ENCODE measurements at regions not wholly inside any gene's neighbourhood (a gene's known extent, or its start where the extent isn't known, plus 50 kb on each side); places are given as distances from the start of the nearest gene placed in this dataset.

GRCh38 chr7:12905671-12906070, 218.2 kb downstream of the ARL4A start:
- TF ChIP-seq POLR2AphosphoS5 (IDR thresholded peaks at IDR 0.05; ENCODE audit: low read depth) (no peak), CTCF (IDR thresholded peaks at IDR 0.05; ENCODE audit: insufficient read depth, low read length) (no peak)
- TF ChIP-seq, protein P1, sequence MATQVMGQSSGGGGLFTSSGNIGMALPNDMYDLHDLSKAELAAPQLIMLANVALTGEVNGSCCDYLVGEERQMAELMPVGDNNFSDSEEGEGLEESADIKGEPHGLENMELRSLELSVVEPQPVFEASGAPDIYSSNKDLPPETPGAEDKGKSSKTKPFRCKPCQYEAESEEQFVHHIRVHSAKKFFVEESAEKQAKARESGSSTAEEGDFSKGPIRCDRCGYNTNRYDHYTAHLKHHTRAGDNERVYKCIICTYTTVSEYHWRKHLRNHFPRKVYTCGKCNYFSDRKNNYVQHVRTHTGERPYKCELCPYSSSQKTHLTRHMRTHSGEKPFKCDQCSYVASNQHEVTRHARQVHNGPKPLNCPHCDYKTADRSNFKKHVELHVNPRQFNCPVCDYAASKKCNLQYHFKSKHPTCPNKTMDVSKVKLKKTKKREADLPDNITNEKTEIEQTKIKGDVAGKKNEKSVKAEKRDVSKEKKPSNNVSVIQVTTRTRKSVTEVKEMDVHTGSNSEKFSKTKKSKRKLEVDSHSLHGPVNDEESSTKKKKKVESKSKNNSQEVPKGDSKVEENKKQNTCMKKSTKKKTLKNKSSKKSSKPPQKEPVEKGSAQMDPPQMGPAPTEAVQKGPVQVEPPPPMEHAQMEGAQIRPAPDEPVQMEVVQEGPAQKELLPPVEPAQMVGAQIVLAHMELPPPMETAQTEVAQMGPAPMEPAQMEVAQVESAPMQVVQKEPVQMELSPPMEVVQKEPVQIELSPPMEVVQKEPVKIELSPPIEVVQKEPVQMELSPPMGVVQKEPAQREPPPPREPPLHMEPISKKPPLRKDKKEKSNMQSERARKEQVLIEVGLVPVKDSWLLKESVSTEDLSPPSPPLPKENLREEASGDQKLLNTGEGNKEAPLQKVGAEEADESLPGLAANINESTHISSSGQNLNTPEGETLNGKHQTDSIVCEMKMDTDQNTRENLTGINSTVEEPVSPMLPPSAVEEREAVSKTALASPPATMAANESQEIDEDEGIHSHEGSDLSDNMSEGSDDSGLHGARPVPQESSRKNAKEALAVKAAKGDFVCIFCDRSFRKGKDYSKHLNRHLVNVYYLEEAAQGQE (IDR thresholded peaks at IDR 0.05; ENCODE audit: insufficient replicate concordance, low read depth): no peak
